Astrocyte (in vitro differentiated cells and primary cell): ENCODE measurements at regions not wholly inside any gene's neighbourhood (a gene's known extent, or its start where the extent isn't known, plus 50 kb on each side); places are given as distances from the start of the nearest gene placed in this dataset.

Source experiments
- DNase-seq: peaks from one replicate; pipeline ENCODE4 v3.0.0-alpha.2; 2010; ENCODE audit warnings: low read depth
- FAIRE-seq: peaks from 2 replicates; lab custom pipeline; 2011; peaks lifted over from hg19 to GRCh38; lab: Jason Lieb, UNC
- H2AFZ ChIP-seq: 2 replicates; pipeline ENCODE4 v1.6.0; 2012; ENCODE audit warnings: low read depth, low read length, inconsistent platforms
- H3K27ac ChIP-seq: 2 replicates; pipeline ENCODE4 v1.5.1; 2011; ENCODE audit warnings: low read depth, low read length, inconsistent platforms
- H3K27me3 ChIP-seq: 2 replicates; pipeline ENCODE4 v1.6.0; 2011; ENCODE audit warnings: low read length, inconsistent platforms; ENCODE audit not compliant: insufficient read depth
- H3K36me3 ChIP-seq: 2 replicates; pipeline ENCODE4 v1.5.1; 2011; ENCODE audit warnings: low read length, inconsistent platforms; ENCODE audit not compliant: insufficient read depth
- H3K4me1 ChIP-seq: 2 replicates; pipeline ENCODE4 v1.5.1; 2011; ENCODE audit warnings: low read length, inconsistent platforms; ENCODE audit not compliant: insufficient read depth
- H3K4me2 ChIP-seq: 2 replicates; pipeline ENCODE4 v1.6.0; 2012; ENCODE audit warnings: low read length, inconsistent platforms
- H3K4me3 ChIP-seq: 2 replicates; pipeline ENCODE4 v1.5.1; 2011; ENCODE audit warnings: low read depth, mild to moderate bottlenecking, low read length, inconsistent platforms; ENCODE audit not compliant: insufficient read depth
- H3K79me2 ChIP-seq: 2 replicates; pipeline ENCODE4 v1.6.0; 2012; ENCODE audit warnings: mild to moderate bottlenecking, low read length, inconsistent platforms; ENCODE audit not compliant: insufficient read depth
- H3K9ac ChIP-seq: 2 replicates; pipeline ENCODE4 v1.6.0; 2012; ENCODE audit warnings: mild to moderate bottlenecking, low read length, inconsistent platforms
- H3K9me3 ChIP-seq: 2 replicates; pipeline ENCODE4 v1.5.1; 2012; ENCODE audit warnings: low read depth, mild to moderate bottlenecking, low read length, inconsistent platforms; ENCODE audit not compliant: insufficient read depth
- H4K20me1 ChIP-seq: 2 replicates; pipeline ENCODE4 v1.6.0; 2012; ENCODE audit warnings: low read length, inconsistent platforms; ENCODE audit not compliant: insufficient read depth
- H3K27ac Mint-ChIP-seq: one replicate; pipeline ENCODE4 v1.8.0; 2021; ENCODE audit warnings: mild to moderate bottlenecking, mixed read lengths; ENCODE audit not compliant: unreplicated experiment
- H3K27me3 Mint-ChIP-seq: one replicate; pipeline ENCODE4 v1.8.0; 2021; ENCODE audit warnings: low read depth, mixed read lengths; ENCODE audit not compliant: unreplicated experiment
- H3K36me3 Mint-ChIP-seq: one replicate; pipeline ENCODE4 v1.8.0; 2021; ENCODE audit warnings: low read depth, mixed read lengths; ENCODE audit not compliant: unreplicated experiment
- H3K4me1 Mint-ChIP-seq: one replicate; pipeline ENCODE4 v1.8.0; 2021; ENCODE audit warnings: low read depth, mixed read lengths; ENCODE audit not compliant: unreplicated experiment
- H3K4me3 Mint-ChIP-seq: one replicate; pipeline ENCODE4 v1.8.0; 2021; ENCODE audit warnings: mild to moderate bottlenecking, moderate library complexity, mixed read lengths; ENCODE audit not compliant: unreplicated experiment
- H3K9me3 Mint-ChIP-seq: one replicate; pipeline ENCODE4 v1.8.0; 2021; ENCODE audit warnings: mild to moderate bottlenecking, mixed read lengths; ENCODE audit not compliant: unreplicated experiment
- EZH2 ChIP-seq: IDR thresholded peaks from 2 replicates; pipeline ENCODE4 v1.6.1; 2012; ENCODE audit warnings: mild to moderate bottlenecking, low read length, inconsistent platforms; ENCODE audit not compliant: insufficient read depth
- TF ChIP-seq, protein P1 (sequence below): IDR thresholded peaks from 2 replicates; pipeline ENCODE4 v1.5.1; 2011; ENCODE audit warnings: low read depth, mild to moderate bottlenecking, inconsistent platforms, low read length, moderate library complexity; ENCODE audit not compliant: insufficient read depth

DNA sequence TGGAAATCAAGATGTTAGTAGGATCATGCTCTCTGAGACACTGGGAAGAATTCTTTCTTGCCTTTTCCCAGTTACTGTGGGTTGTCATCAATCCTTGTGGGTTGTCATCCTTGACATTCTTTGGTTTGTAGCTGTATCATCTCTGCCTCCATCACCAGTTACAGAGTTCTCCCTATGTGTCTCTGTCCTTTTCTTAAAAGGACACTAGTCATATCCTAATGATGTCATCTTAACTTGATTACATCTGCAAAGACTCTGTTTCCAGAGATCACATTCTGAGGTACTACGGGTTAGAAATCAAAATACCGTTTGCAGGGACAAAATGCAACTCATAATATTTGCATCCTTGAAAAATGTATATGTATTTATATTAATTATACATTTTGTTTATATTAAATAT, 500.4 kb downstream of the ZBBX start:
- Histone ChIP-seq H3K79me2 (no peaks in the 10 kb centered on the region), H4K20me1 (no peaks in the 10 kb centered on the region), H2AFZ (no peak overlapping the region), H3K9me3 (no peaks in the 10 kb centered on the region), H3K27me3 (no peaks in the 10 kb centered on the region), H3K9ac (no peak overlapping the region), H3K4me1 (no peaks in the 10 kb centered on the region), H3K36me3 (no peaks in the 10 kb centered on the region), H3K4me3 (no peak overlapping the region), H3K27ac (no peak overlapping the region), H3K4me2 (no peak overlapping the region)
- no peak for TF ChIP-seq EZH2
- TF ChIP-seq, protein P1, sequence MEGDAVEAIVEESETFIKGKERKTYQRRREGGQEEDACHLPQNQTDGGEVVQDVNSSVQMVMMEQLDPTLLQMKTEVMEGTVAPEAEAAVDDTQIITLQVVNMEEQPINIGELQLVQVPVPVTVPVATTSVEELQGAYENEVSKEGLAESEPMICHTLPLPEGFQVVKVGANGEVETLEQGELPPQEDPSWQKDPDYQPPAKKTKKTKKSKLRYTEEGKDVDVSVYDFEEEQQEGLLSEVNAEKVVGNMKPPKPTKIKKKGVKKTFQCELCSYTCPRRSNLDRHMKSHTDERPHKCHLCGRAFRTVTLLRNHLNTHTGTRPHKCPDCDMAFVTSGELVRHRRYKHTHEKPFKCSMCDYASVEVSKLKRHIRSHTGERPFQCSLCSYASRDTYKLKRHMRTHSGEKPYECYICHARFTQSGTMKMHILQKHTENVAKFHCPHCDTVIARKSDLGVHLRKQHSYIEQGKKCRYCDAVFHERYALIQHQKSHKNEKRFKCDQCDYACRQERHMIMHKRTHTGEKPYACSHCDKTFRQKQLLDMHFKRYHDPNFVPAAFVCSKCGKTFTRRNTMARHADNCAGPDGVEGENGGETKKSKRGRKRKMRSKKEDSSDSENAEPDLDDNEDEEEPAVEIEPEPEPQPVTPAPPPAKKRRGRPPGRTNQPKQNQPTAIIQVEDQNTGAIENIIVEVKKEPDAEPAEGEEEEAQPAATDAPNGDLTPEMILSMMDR, result no peak
- H3K4me1 Mint-ChIP-seq, result no peaks in the 10 kb centered on the region
- no peaks in the 10 kb centered on the region for H3K27me3 Mint-ChIP-seq
- no peak overlapping the region for H3K27ac Mint-ChIP-seq
- FAIRE-seq, result no peak
- DNase-seq, result no peak
- H3K36me3 Mint-ChIP-seq, result no peaks in the 10 kb centered on the region
- H3K4me3 Mint-ChIP-seq, result no peak overlapping the region
- peaks cover 7% of the 10 kb centered on the region for H3K9me3 Mint-ChIP-seq

DNA sequence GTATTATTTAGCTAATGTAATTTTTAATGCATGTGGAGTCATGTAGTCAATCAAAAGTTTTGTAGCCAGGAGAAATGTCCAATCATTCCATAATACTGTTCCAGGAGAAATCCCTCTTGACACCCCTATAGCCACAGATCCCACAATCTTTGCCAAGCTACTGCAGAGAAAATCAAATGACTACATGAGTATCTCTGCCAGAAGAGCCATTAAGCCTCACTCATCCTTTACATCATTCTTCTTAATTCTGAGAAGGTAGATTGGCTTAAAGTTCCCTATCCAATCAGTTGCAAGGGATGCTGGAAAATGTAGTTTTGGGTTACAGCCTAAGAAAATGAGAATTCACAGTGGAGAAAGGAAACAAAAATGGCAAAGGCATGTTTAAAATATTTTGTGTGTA, 502.1 kb downstream of the ZBBX start:
- Mint-ChIP-seq H3K27me3 (no peaks in the 10 kb centered on the region), H3K36me3 (no peaks in the 10 kb centered on the region), H3K4me3 (no peak overlapping the region), H3K27ac (no peak overlapping the region), H3K9me3 (peaks cover 7% of the 10 kb centered on the region), H3K4me1 (no peaks in the 10 kb centered on the region)
- Histone ChIP-seq H3K36me3 (no peaks in the 10 kb centered on the region), H3K4me2 (no peak overlapping the region), H3K4me1 (no peaks in the 10 kb centered on the region), H2AFZ (no peak overlapping the region), H3K9ac (no peak overlapping the region), H3K4me3 (no peak overlapping the region), H4K20me1 (no peaks in the 10 kb centered on the region), H3K27me3 (no peaks in the 10 kb centered on the region), H3K27ac (no peak overlapping the region), H3K79me2 (no peaks in the 10 kb centered on the region), H3K9me3 (no peaks in the 10 kb centered on the region)
- no peak for TF ChIP-seq EZH2
- TF ChIP-seq, protein P1, result no peak
- DNase-seq, result no peak
- no peak for FAIRE-seq

DNA sequence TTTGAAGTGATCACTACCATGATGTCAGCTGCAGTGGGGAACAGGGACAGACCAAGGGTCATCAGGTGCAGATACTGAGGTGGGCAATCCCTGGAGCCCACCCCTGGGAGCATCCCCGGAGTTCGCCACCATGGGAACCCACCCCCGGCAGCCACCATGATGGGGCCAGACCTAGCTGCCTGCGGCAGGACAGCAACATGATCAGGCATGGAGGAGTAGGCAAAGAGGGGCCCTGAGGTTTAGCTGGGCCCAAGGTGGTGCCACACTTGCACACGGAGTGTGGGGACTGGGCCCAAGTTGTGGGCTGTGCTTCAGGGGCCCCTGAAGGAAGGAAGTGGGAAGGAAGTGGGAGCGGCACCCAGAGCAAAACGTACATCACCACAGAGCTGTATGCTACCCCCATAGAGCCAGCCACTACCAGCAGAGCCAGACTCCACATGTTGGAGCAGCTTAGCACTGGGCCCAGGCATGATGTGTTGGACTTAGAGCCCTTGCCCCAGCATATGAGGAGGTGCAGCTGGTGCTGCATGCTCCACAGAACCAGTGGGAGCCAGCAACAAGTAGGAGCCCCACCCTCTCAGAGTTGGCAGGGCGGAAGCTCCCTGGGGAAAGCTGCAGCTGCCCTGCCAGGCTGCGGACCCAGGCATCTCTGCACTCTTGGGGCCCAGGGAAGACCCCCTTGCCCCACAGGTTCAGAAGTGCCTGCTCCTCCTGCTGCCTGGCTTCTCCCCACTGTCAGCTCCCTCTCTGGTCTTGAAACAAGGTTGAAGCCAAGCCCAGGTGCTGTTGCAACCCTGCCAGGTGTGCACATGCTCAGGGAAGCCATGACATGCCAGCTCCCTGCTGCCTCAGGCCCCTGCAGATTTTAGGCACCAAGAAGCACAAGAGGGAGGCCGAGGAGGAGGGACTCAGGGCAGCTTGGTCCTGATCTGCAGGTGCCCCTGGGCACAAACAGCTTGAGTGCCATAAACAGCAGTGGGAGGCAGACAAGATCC, 515.3 kb downstream of the ZBBX start:
- Mint-ChIP-seq H3K4me3 (no peak overlapping the region), H3K27ac (no peak overlapping the region), H3K27me3 (no peaks in the 10 kb centered on the region), H3K36me3 (no peaks in the 10 kb centered on the region), H3K4me1 (no peaks in the 10 kb centered on the region), H3K9me3 (peaks cover 4% of the 10 kb centered on the region)
- no peak overlapping the region for H3K4me2 ChIP-seq
- H3K4me3 ChIP-seq, result no peak overlapping the region
- H4K20me1 ChIP-seq, result no peaks in the 10 kb centered on the region
- FAIRE-seq, result no peak
- no peak overlapping the region for H3K27ac ChIP-seq
- no peaks in the 10 kb centered on the region for H3K4me1 ChIP-seq
- TF ChIP-seq, protein P1, result no peak
- TF ChIP-seq EZH2, result no peak
- H3K27me3 ChIP-seq, result no peaks in the 10 kb centered on the region
- H3K36me3 ChIP-seq, result no peaks in the 10 kb centered on the region
- H2AFZ ChIP-seq, result no peak overlapping the region
- no peak overlapping the region for H3K9ac ChIP-seq
- H3K9me3 ChIP-seq, result no peaks in the 10 kb centered on the region
- H3K79me2 ChIP-seq, result no peaks in the 10 kb centered on the region
- no peak for DNase-seq
